AG10803 (cell line): ENCODE measurements at regions not wholly inside any gene's neighbourhood (a gene's known extent, or its start where the extent isn't known, plus 50 kb on each side); places are given as distances from the start of the nearest gene placed in this dataset.

Experiments
- DNase-seq: peaks from one replicate; pipeline ENCODE4 v3.0.0; 2010; ENCODE audit warnings: low read depth
- H3K4me3 ChIP-seq: 2 replicates; pipeline ENCODE4 v1.5.1; 2011; ENCODE audit warnings: mild to moderate bottlenecking, low read length, control low read depth
- CTCF ChIP-seq: conservative IDR thresholded peaks from 2 replicates; pipeline ENCODE4 v1.5.1; 2011; ENCODE audit warnings: mild to moderate bottlenecking, low read length, control low read depth, inconsistent platforms

- TF ChIP-seq CTCF: no peak
- no peak for DNase-seq
- H3K4me3 ChIP-seq: no peak overlapping the region
Measured at GRCh38 chr15:61685534-61685933, 374.7 kb downstream of the VPS13C start.

GRCh38 chr15:61684749-61685467 lies 375.3 kb downstream of the VPS13C start:
- TF ChIP-seq CTCF: no peak
- no peak overlapping the region for H3K4me3 ChIP-seq
- no peak for DNase-seq

- TF ChIP-seq CTCF: no peak
- no peak overlapping the region for H3K4me3 ChIP-seq
- DNase-seq: no peak
Measured at GRCh38 chr15:61682891-61683735, 377.1 kb downstream of the VPS13C start.

GRCh38 chr15:61681676-61682075 lies 378.6 kb downstream of the VPS13C start:
- no peak overlapping the region for H3K4me3 ChIP-seq
- DNase-seq: no peak
- TF ChIP-seq CTCF: no peak

GRCh38 chr15:61681038-61681418 lies 379.2 kb downstream of the VPS13C start:
- no peak for DNase-seq
- H3K4me3 ChIP-seq: no peak overlapping the region
- TF ChIP-seq CTCF: no peak

GRCh38 chr15:61680260-61681037 lies 379.8 kb downstream of the VPS13C start:
- H3K4me3 ChIP-seq: no peak overlapping the region
- TF ChIP-seq CTCF: no peak
- no peak for DNase-seq
